Pons (tissue), 1 donor: ENCODE measurements at regions not wholly inside any gene's neighbourhood (a gene's known extent, or its start where the extent isn't known, plus 50 kb on each side); places are given as distances from the start of the nearest gene placed in this dataset.

ENCODE experiments used
- DNase-seq: peaks from one replicate; pipeline ENCODE4 v3.0.0-alpha.2; 2016; ENCODE audit warnings: low spot score

DNA sequence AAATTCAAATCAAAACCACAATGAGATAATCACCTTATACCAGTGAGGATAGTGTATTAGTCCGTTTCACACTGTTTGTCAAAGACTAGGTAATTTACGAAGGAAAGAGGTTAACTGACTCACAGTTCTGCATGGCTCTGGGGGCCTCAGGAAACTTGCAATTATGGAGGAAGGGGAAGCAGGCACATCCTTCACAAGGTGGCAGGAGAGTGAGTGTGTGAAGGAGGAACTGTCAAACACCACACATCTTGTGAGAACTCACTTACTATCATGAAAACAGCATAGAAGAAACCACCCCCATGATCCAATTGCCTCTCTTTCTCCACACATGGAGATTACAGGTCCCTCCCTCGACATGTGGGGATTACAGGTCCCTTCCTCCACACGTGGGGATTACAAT lies 54.7 kb upstream of the TRPC5 start:
- DNase-seq: no peak
